ENCODE measurements at regions not wholly inside any gene's neighbourhood (a gene's known extent, or its start where the extent isn't known, plus 50 kb on each side); places are given as distances from the start of the nearest gene placed in this dataset.

- no peak overlapping the region for H3K18ac ChIP-seq (ENCODE audit: low read depth in 1 of 2, low read length in 2 of 2)
- no peak overlapping the region for H2AK5ac ChIP-seq (ENCODE audit: low read length, severe bottlenecking)
- no peak overlapping the region for H2BK12ac ChIP-seq (ENCODE audit: low read length in 2 of 2)
- no peak overlapping the region for H4K91ac ChIP-seq (ENCODE audit: low read length)
- H4K8ac ChIP-seq (ENCODE audit: low read length): no peak overlapping the region
- no peak for DNase-seq
- no peak overlapping the region for H2AFZ ChIP-seq (ENCODE audit: low read depth, low read length)
- peaks cover 7% of the 10 kb centered on the region for H3K9me3 ChIP-seq (ENCODE audit: control insufficient read depth, low read length)
- no peak overlapping the region for H3K4ac ChIP-seq (ENCODE audit: low read depth in 1 of 2, low read length in 2 of 2)
- H2BK120ac ChIP-seq (ENCODE audit: low read depth, low read length): no peak overlapping the region
- H3K4me2 ChIP-seq (ENCODE audit: low read length, poor library complexity, severe bottlenecking): no peak overlapping the region
- H3K79me1 ChIP-seq (replicated peaks; ENCODE audit: low read length, poor library complexity, severe bottlenecking): no peaks in the 10 kb centered on the region
- no peak overlapping the region for H2BK5ac ChIP-seq (ENCODE audit: low read depth, low read length, poor library complexity, severe bottlenecking)
- H3K23ac ChIP-seq (ENCODE audit: low read length in 2 of 2): no peak overlapping the region
- no peaks in the 10 kb centered on the region for H3K27me3 ChIP-seq (ENCODE audit: control insufficient read depth in 1 of 2, insufficient read depth in 1 of 2, low read length in 2 of 2)
- no peaks in the 10 kb centered on the region for H3K36me3 ChIP-seq (ENCODE audit: control insufficient read depth in 1 of 2, insufficient read depth in 2 of 2, low read depth in 1 of 2, low read length in 2 of 2)
- no peak overlapping the region for H3K9ac ChIP-seq (ENCODE audit: low read length)
- H3K14ac ChIP-seq (ENCODE audit: low read length in 2 of 2): no peak overlapping the region
- peaks cover 3% of the 10 kb centered on the region for H3K4me1 ChIP-seq (ENCODE audit: control insufficient read depth, insufficient read depth, low read depth, low read length)
- H3K27ac ChIP-seq (ENCODE audit: low read length, poor library complexity, severe bottlenecking): no peak overlapping the region
- H2BK15ac ChIP-seq (ENCODE audit: low read depth, poor library complexity, severe bottlenecking): no peak overlapping the region
- H3K4me3 ChIP-seq (ENCODE audit: insufficient read depth in 1 of 2, low read depth in 1 of 2, low read length in 2 of 2): no peak overlapping the region
Measured at GRCh38 chr12:105552056-105552455, 221.6 kb downstream of the C12orf75 start.

- no peak overlapping the region for H4K91ac ChIP-seq (ENCODE audit: low read length)
- no peak overlapping the region for H3K4me3 ChIP-seq (ENCODE audit: insufficient read depth in 1 of 2, low read depth in 1 of 2, low read length in 2 of 2)
- no peak overlapping the region for H2BK120ac ChIP-seq (ENCODE audit: low read depth, low read length)
- no peak overlapping the region for H2BK5ac ChIP-seq (ENCODE audit: low read depth, low read length, poor library complexity, severe bottlenecking)
- no peak overlapping the region for H3K14ac ChIP-seq (ENCODE audit: low read length in 2 of 2)
- H4K8ac ChIP-seq (ENCODE audit: low read length): no peak overlapping the region
- H3K18ac ChIP-seq (ENCODE audit: low read depth in 1 of 2, low read length in 2 of 2): no peak overlapping the region
- no peak overlapping the region for H3K4ac ChIP-seq (ENCODE audit: low read depth in 1 of 2, low read length in 2 of 2)
- H3K9ac ChIP-seq (ENCODE audit: low read length): no peak overlapping the region
- H2BK12ac ChIP-seq (ENCODE audit: low read length in 2 of 2): no peak overlapping the region
- peaks cover 2% of the 10 kb centered on the region for H3K4me1 ChIP-seq (ENCODE audit: control insufficient read depth, insufficient read depth, low read depth, low read length)
- peaks cover 0 to 3% of the 10 kb centered on the region in 2 experiments for H3K27me3 ChIP-seq (ENCODE audit: control insufficient read depth in 1 of 2, insufficient read depth in 1 of 2, low read length in 2 of 2)
- no peak overlapping the region for H2BK15ac ChIP-seq (ENCODE audit: low read depth, poor library complexity, severe bottlenecking)
- no peak for DNase-seq
- no peak overlapping the region for H2AFZ ChIP-seq (ENCODE audit: low read depth, low read length)
- no peaks in the 10 kb centered on the region for H3K79me1 ChIP-seq (replicated peaks; ENCODE audit: low read length, poor library complexity, severe bottlenecking)
- no peaks in the 10 kb centered on the region for H3K9me3 ChIP-seq (ENCODE audit: control insufficient read depth, low read length)
- H3K23ac ChIP-seq (ENCODE audit: low read length in 2 of 2): no peak overlapping the region
- no peak overlapping the region for H2AK5ac ChIP-seq (ENCODE audit: low read length, severe bottlenecking)
- 75% methylated on average over 3 of the region's 3 CpGs for WGBS
- H3K36me3 ChIP-seq (ENCODE audit: control insufficient read depth in 1 of 2, insufficient read depth in 2 of 2, low read depth in 1 of 2, low read length in 2 of 2): no peaks in the 10 kb centered on the region
- H3K27ac ChIP-seq (ENCODE audit: low read length, poor library complexity, severe bottlenecking): no peak overlapping the region
- no peak overlapping the region for H3K4me2 ChIP-seq (ENCODE audit: low read length, poor library complexity, severe bottlenecking)
Measured at GRCh38 chr12:105554223-105554678, 223.8 kb downstream of the C12orf75 start.

GRCh38 chr12:105554856-105555255 is 224.4 kb downstream of the C12orf75 start:
- 82% methylated on average over 5 of the region's 8 CpGs for WGBS

GRCh38 chr12:105555556-105556295 is 225.2 kb downstream of the C12orf75 start:
- no peak overlapping the region for H3K9ac ChIP-seq (ENCODE audit: low read length)
- no peak overlapping the region for H4K91ac ChIP-seq (ENCODE audit: low read length)
- H3K27ac ChIP-seq (ENCODE audit: low read length, poor library complexity, severe bottlenecking): no peak overlapping the region
- H3K23ac ChIP-seq (ENCODE audit: low read length in 2 of 2): no peak overlapping the region
- H2AFZ ChIP-seq (ENCODE audit: low read depth, low read length): no peak overlapping the region
- H3K9me3 ChIP-seq (ENCODE audit: control insufficient read depth, low read length): no peaks in the 10 kb centered on the region
- no peak overlapping the region for H2BK5ac ChIP-seq (ENCODE audit: low read depth, low read length, poor library complexity, severe bottlenecking)
- no peak for DNase-seq
- H3K4ac ChIP-seq (ENCODE audit: low read depth in 1 of 2, low read length in 2 of 2): no peak overlapping the region
- peaks cover 0 to 9% of the 10 kb centered on the region in 2 experiments for H3K27me3 ChIP-seq (ENCODE audit: control insufficient read depth in 1 of 2, insufficient read depth in 1 of 2, low read length in 2 of 2)
- H3K18ac ChIP-seq (ENCODE audit: low read depth in 1 of 2, low read length in 2 of 2): no peak overlapping the region
- no peak overlapping the region for H2BK120ac ChIP-seq (ENCODE audit: low read depth, low read length)
- H2AK5ac ChIP-seq (ENCODE audit: low read length, severe bottlenecking): peak overlapping the region; percentile 31
- peak overlapping the region; percentile 8 for H2BK15ac ChIP-seq (ENCODE audit: low read depth, poor library complexity, severe bottlenecking)
- H3K4me1 ChIP-seq (ENCODE audit: control insufficient read depth, insufficient read depth, low read depth, low read length): peaks cover 2% of the 10 kb centered on the region
- no peak overlapping the region for H4K8ac ChIP-seq (ENCODE audit: low read length)
- no peak overlapping the region for H2BK12ac ChIP-seq (ENCODE audit: low read length in 2 of 2)
- no peak overlapping the region for H3K4me3 ChIP-seq (ENCODE audit: insufficient read depth in 1 of 2, low read depth in 1 of 2, low read length in 2 of 2)
- no peaks in the 10 kb centered on the region for H3K36me3 ChIP-seq (ENCODE audit: control insufficient read depth in 1 of 2, insufficient read depth in 2 of 2, low read depth in 1 of 2, low read length in 2 of 2)
- no peaks in the 10 kb centered on the region for H3K79me1 ChIP-seq (replicated peaks; ENCODE audit: low read length, poor library complexity, severe bottlenecking)
- H3K14ac ChIP-seq (ENCODE audit: low read length in 2 of 2): no peak overlapping the region
- 86% methylated on average over 10 of the region's 10 CpGs for WGBS
- H3K4me2 ChIP-seq (ENCODE audit: low read length, poor library complexity, severe bottlenecking): no peak overlapping the region

More at GRCh38 chr12:105554856-105555255, 224.4 kb downstream of the C12orf75 start:
- no peak overlapping the region for H3K9ac ChIP-seq (ENCODE audit: low read length)
- H3K18ac ChIP-seq (ENCODE audit: low read depth in 1 of 2, low read length in 2 of 2): no peak overlapping the region
- H2AFZ ChIP-seq (ENCODE audit: low read depth, low read length): no peak overlapping the region
- H4K8ac ChIP-seq (ENCODE audit: low read length): no peak overlapping the region
- H2BK5ac ChIP-seq (ENCODE audit: low read depth, low read length, poor library complexity, severe bottlenecking): no peak overlapping the region
- no peak overlapping the region for H4K91ac ChIP-seq (ENCODE audit: low read length)
- no peak overlapping the region for H3K14ac ChIP-seq (ENCODE audit: low read length in 2 of 2)
- H3K23ac ChIP-seq (ENCODE audit: low read length in 2 of 2): no peak overlapping the region
- no peaks in the 10 kb centered on the region for H3K79me1 ChIP-seq (replicated peaks; ENCODE audit: low read length, poor library complexity, severe bottlenecking)
- H3K9me3 ChIP-seq (ENCODE audit: control insufficient read depth, low read length): no peaks in the 10 kb centered on the region
- H3K4me1 ChIP-seq (ENCODE audit: control insufficient read depth, insufficient read depth, low read depth, low read length): peaks cover 2% of the 10 kb centered on the region
- DNase-seq: no peak
- H3K4ac ChIP-seq (ENCODE audit: low read depth in 1 of 2, low read length in 2 of 2): no peak overlapping the region
- no peak overlapping the region for H2BK15ac ChIP-seq (ENCODE audit: low read depth, poor library complexity, severe bottlenecking)
- no peak overlapping the region for H2AK5ac ChIP-seq (ENCODE audit: low read length, severe bottlenecking)
- no peak overlapping the region for H3K27ac ChIP-seq (ENCODE audit: low read length, poor library complexity, severe bottlenecking)
- no peak overlapping the region for H3K4me2 ChIP-seq (ENCODE audit: low read length, poor library complexity, severe bottlenecking)
- H2BK12ac ChIP-seq (ENCODE audit: low read length in 2 of 2): no peak overlapping the region
- no peaks in the 10 kb centered on the region for H3K36me3 ChIP-seq (ENCODE audit: control insufficient read depth in 1 of 2, insufficient read depth in 2 of 2, low read depth in 1 of 2, low read length in 2 of 2)
- no peak overlapping the region for H2BK120ac ChIP-seq (ENCODE audit: low read depth, low read length)
- H3K27me3 ChIP-seq (ENCODE audit: control insufficient read depth in 1 of 2, insufficient read depth in 1 of 2, low read length in 2 of 2): peaks cover 0 to 9% of the 10 kb centered on the region in 2 experiments
- H3K4me3 ChIP-seq (ENCODE audit: insufficient read depth in 1 of 2, low read depth in 1 of 2, low read length in 2 of 2): no peak overlapping the region

Data from mesenchymal stem cell (in vitro differentiated cells and primary cell).